ENCODE measurements at regions not wholly inside any gene's neighbourhood (a gene's known extent, or its start where the extent isn't known, plus 50 kb on each side); places are given as distances from the start of the nearest gene placed in this dataset.

- TF ChIP-seq TAF1 (IDR thresholded peaks at IDR 0.05; ENCODE audit: borderline replicate concordance, low read depth, low read length) (no peak), POLR2A (IDR thresholded peaks at IDR 0.05; ENCODE audit: low read depth, low read length) (no peak), POLR2AphosphoS5 (IDR thresholded peaks at IDR 0.05; ENCODE audit: low read depth, low read length) (no peak)
Measured at GRCh38 chr20:57006411-57007170, 259.9 kb downstream of the BMP7 start.
